WTC11 (cell line): ENCODE measurements at regions not wholly inside any gene's neighbourhood (a gene's known extent, or its start where the extent isn't known, plus 50 kb on each side); places are given as distances from the start of the nearest gene placed in this dataset.

Source experiments
- ATAC-seq: fragments of 200-7000 bp; cut with Tn5 transposase; 2 replicates; pipeline ENCODE4 v1.10.0; 2021; ENCODE audit warnings: mild to moderate bottlenecking, moderate library complexity
- CTCF ChIA-PET: fragments of 300-600 bp; sonication (Branson Sonifier 250); formaldehyde crosslinking; loops from one replicate; lab custom pipeline; 2021; ENCODE audit warnings: antibody characterized with exemption; lab: Charles Lee
- POLR2A ChIA-PET: fragments of 350-600 bp; sonication (Branson Sonifier 250); formaldehyde crosslinking; loops from one replicate; lab custom pipeline; 2021; ENCODE audit warnings: antibody characterized with exemption; lab: Charles Lee
- DNase-seq: peaks from one replicate; pipeline ENCODE4 v3.0.0; 2021; ENCODE audit warnings: low spot score
- H3K27ac Mint-ChIP-seq: 2 replicates; pipeline ENCODE4 v1.8.0; 2021; ENCODE audit warnings: mixed read lengths
- H3K27me3 Mint-ChIP-seq: 2 replicates; pipeline ENCODE4 v1.8.0; 2021; ENCODE audit warnings: low read depth, mild to moderate bottlenecking, moderate library complexity, mixed read lengths
- H3K36me3 Mint-ChIP-seq: 2 replicates; pipeline ENCODE4 v1.8.0; 2021; ENCODE audit warnings: mixed read lengths
- H3K4me1 Mint-ChIP-seq: 2 replicates; pipeline ENCODE4 v1.8.0; 2022; ENCODE audit warnings: mixed read lengths
- H3K4me3 Mint-ChIP-seq: 2 replicates; pipeline ENCODE4 v1.8.0; 2021; ENCODE audit warnings: mild to moderate bottlenecking, moderate library complexity, mixed read lengths
- H3K9me3 Mint-ChIP-seq: 2 replicates; pipeline ENCODE4 v1.8.0; 2021; ENCODE audit warnings: mixed read lengths
- ATF2 ChIP-seq: sonication (generic); formaldehyde crosslinking; IDR thresholded peaks from 2 replicates; pipeline ENCODE4 v1.8.1; 2022; ENCODE audit warnings: low read depth, missing genetic modification reagents, borderline replicate concordance
- CTCF ChIP-seq: fragments of 200-600 bp; IDR thresholded peaks from 2 replicates; pipeline ENCODE4 v1.8.0; 2022; ENCODE audit warnings: antibody characterized with exemption
- E2F5 ChIP-seq: sonication (generic); formaldehyde crosslinking; IDR thresholded peaks from 2 replicates; pipeline ENCODE4 v1.8.1; 2022; ENCODE audit warnings: mild to moderate bottlenecking, moderate library complexity, missing genetic modification reagents
- ESRRA ChIP-seq: sonication (generic); formaldehyde crosslinking; IDR thresholded peaks from 2 replicates; pipeline ENCODE4 v1.8.1; 2022; ENCODE audit warnings: mild to moderate bottlenecking, missing genetic modification reagents, borderline replicate concordance
- GABPB1 ChIP-seq: sonication (generic); formaldehyde crosslinking; IDR thresholded peaks from 2 replicates; pipeline ENCODE4 v1.8.1; 2023; ENCODE audit warnings: mild to moderate bottlenecking, missing genetic modification reagents
- MLX ChIP-seq: sonication (generic); formaldehyde crosslinking; IDR thresholded peaks from 2 replicates; pipeline ENCODE4 v1.8.1; 2023; ENCODE audit warnings: mild to moderate bottlenecking, missing genetic modification reagents, moderate library complexity
- NR3C1 ChIP-seq: sonication (generic); formaldehyde crosslinking; conservative IDR thresholded peaks from 2 replicates; pipeline ENCODE4 v1.8.1; 2023; ENCODE audit warnings: low read depth, mild to moderate bottlenecking, missing genetic modification reagents
- OVOL2 ChIP-seq: fragments of 250-450 bp; sonication (Bioruptor Pico); IDR thresholded peaks from 2 replicates; pipeline ENCODE4 v1.9.0; 2021; ENCODE audit warnings: mild to moderate bottlenecking, borderline replicate concordance
- SP1 ChIP-seq: sonication (generic); formaldehyde crosslinking; conservative IDR thresholded peaks from 2 replicates; pipeline ENCODE4 v1.8.1; 2022; ENCODE audit warnings: missing genetic modification reagents
- STAT6 ChIP-seq: sonication (generic); formaldehyde crosslinking; conservative IDR thresholded peaks from 2 replicates; pipeline ENCODE4 v1.8.1; 2023; ENCODE audit warnings: mild to moderate bottlenecking, low read depth, missing genetic modification reagents, moderate library complexity
- TP53 ChIP-seq: sonication (generic); formaldehyde crosslinking; IDR thresholded peaks from 2 replicates; pipeline ENCODE4 v1.8.1; 2023; ENCODE audit warnings: mild to moderate bottlenecking, missing genetic modification reagents
- ZNF121 ChIP-seq: sonication (generic); formaldehyde crosslinking; IDR thresholded peaks from 2 replicates; pipeline ENCODE4 v1.8.0; 2023; ENCODE audit warnings: missing genetic modification reagents
- ZNF138 ChIP-seq: sonication (generic); formaldehyde crosslinking; conservative IDR thresholded peaks from 2 replicates; pipeline ENCODE4 v1.8.1; 2022; ENCODE audit warnings: mild to moderate bottlenecking, moderate library complexity, missing genetic modification reagents
- ZNF317 ChIP-seq: sonication (generic); formaldehyde crosslinking; IDR thresholded peaks from 2 replicates; pipeline ENCODE4 v1.8.1; 2023; ENCODE audit warnings: low read depth, mild to moderate bottlenecking, moderate library complexity, missing genetic modification reagents, borderline replicate concordance
- ZNF416 ChIP-seq: fragments of 250-450 bp; sonication (Bioruptor Pico); IDR thresholded peaks from 2 replicates; pipeline ENCODE4 v1.9.0; 2021; ENCODE audit warnings: mild to moderate bottlenecking, inconsistent platforms
- ZNF512 ChIP-seq: sonication (generic); formaldehyde crosslinking; IDR thresholded peaks from 2 replicates; pipeline ENCODE4 v1.8.1; 2022; ENCODE audit warnings: missing genetic modification reagents, borderline replicate concordance
- ZNF671 ChIP-seq: fragments of 250-450 bp; sonication (Bioruptor Pico); IDR thresholded peaks from 2 replicates; pipeline ENCODE4 v1.8.0; 2021; ENCODE audit warnings: mild to moderate bottlenecking
- ZSCAN18 ChIP-seq: fragments of 250-450 bp; sonication (Bioruptor Pico); IDR thresholded peaks from 2 replicates; pipeline ENCODE4 v2.1.2; 2022; ENCODE audit warnings: mild to moderate bottlenecking, moderate library complexity
- TF ChIP-seq, protein P1 (sequence below): fragments of 250-450 bp; sonication (Bioruptor Pico); IDR thresholded peaks from 2 replicates; pipeline ENCODE4 v1.9.0; 2021; ENCODE audit warnings: moderate library complexity, mild to moderate bottlenecking, inconsistent platforms, borderline replicate concordance

DNA sequence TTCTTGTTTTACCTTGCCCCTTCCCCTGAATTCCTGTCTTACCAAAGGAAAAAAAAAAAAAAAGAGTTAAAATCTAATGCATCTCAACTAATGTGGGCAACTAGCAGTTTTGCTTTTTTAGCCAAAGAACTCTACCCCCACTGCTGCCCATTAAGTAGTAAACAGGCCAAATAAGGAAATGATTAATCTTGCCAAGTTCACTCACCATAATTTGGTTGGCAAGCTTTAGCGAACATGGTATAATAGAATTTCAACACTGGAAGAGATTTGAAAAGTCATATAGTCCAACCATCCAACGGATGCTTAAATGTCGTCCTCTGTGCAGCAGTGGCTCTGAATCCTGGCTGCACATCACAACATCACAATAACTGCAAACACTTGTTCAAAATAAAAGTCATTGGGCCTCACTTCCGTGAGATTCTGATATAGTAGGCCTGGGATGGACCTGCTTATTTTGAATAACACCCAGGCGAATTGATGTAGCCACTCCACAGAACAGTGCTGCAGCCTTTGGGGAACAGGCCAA, 142.0 kb upstream of the UBE2E1 start (continued):
- no peak for TF ChIP-seq ZNF512
- TF ChIP-seq TP53 (CRISPR knock-in tag) = no peak
- TF ChIP-seq SP1 = no peak
- TF ChIP-seq, protein P1, sequence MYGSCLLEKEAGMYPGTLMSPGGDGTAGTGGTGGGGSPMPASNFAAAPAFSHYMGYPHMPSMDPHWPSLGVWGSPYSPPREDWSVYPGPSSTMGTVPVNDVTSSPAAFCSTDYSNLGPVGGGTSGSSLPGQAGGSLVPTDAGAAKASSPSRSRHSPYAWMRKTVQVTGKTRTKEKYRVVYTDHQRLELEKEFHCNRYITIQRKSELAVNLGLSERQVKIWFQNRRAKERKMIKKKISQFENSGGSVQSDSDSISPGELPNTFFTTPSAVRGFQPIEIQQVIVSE = no peak
- TF ChIP-seq ZSCAN18 (CRISPR knock-in tag) = no peak

DNA sequence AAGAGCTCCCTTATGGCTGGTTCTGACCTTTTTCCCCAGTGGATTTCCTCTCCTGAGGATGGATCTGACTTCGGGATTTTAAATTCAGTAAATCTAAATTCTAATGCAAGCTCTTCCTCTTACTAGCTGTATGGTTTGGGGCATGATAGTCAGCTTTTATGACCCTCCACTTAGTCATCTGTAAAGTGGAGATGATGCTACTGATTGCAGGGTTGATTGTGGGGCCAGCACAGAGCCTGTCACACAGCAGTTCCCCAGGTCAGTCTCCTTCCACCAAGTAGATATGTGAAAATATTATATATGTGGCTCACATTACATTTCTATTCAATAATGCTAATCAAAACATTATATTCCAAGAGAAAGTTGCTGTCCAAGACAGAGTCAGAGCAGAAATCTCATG, 141.3 kb upstream of the UBE2E1 start:
- TF ChIP-seq GABPB1 (CRISPR knock-in tag) = no peak

DNA sequence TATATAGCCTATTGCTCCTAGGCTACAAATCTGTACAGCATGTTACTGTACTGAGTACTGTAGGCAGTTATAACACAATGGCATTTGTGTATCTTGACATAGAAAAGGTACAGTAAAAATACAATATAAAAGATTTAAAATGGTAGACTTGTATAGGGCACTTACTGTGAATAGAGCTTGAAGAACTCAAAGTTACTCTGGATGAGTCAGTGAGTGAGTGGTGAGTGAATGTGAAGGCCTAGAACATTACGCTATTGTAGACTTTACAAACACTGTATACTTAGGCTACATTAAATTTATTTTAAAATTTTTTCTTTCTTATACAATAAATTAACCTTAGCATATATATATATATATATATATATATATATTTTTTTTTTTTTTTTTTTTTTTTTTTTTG, 140.0 kb upstream of the UBE2E1 start:
- ChIA-PET POLR2A (no interaction called here), CTCF (interaction anchor here (1.2 kb wide), 1 partner anchor 223 kb away, joined by 3 read pairs; no protein-coding TSS in a partner anchor)
- TF ChIP-seq ZNF671 (CRISPR knock-in tag) (no peak), STAT6 (CRISPR knock-in tag) (no peak), ZNF138 (CRISPR knock-in tag) (no peak), ZNF317 (no peak), ZNF121 (CRISPR knock-in tag) (no peak), E2F5 (CRISPR knock-in tag) (no peak), ESRRA (CRISPR knock-in tag) (no peak), ZNF416 (no peak), ATF2 (no peak), CTCF (no peak), OVOL2 (no peak), NR3C1 (CRISPR knock-in tag) (no peak), MLX (CRISPR knock-in tag) (no peak)
- peaks cover 2% of the 10 kb centered on the region for H3K27me3 Mint-ChIP-seq
- ATAC-seq = no peak
- H3K9me3 Mint-ChIP-seq = no peaks in the 10 kb centered on the region
- peaks cover 12% of the 10 kb centered on the region for H3K4me1 Mint-ChIP-seq
- H3K4me3 Mint-ChIP-seq = no peak overlapping the region
- H3K36me3 Mint-ChIP-seq = no peaks in the 10 kb centered on the region
- H3K27ac Mint-ChIP-seq = no peak overlapping the region
- DNase-seq = no peak

More for the DNA sequence above, 141.3 kb upstream of the UBE2E1 start:
- ChIA-PET POLR2A (interaction anchor here (0.8 kb wide), 1 partner anchor 15 kb away, joined by 3 read pairs; no protein-coding TSS in a partner anchor), CTCF (no interaction called here)
- H3K36me3 Mint-ChIP-seq = no peaks in the 10 kb centered on the region
- 0 out of 2 replicates have a peak, but pooled peaks cover 3% of the 10 kb centered on the region for H3K4me1 Mint-ChIP-seq
- H3K27me3 Mint-ChIP-seq = no peaks in the 10 kb centered on the region; the same call in none of the 2 replicates
- H3K4me3 Mint-ChIP-seq = no peak overlapping the region
- no peak overlapping the region for H3K27ac Mint-ChIP-seq
- H3K9me3 Mint-ChIP-seq = no peaks in the 10 kb centered on the region
- no peak for DNase-seq
- ATAC-seq = no peak
